HL-60 (cell line): ENCODE measurements at regions not wholly inside any gene's neighbourhood (a gene's known extent, or its start where the extent isn't known, plus 50 kb on each side); places are given as distances from the start of the nearest gene placed in this dataset.

Source experiments
- POLR2AphosphoS5 ChIP-seq: IDR thresholded peaks from 2 replicates; pipeline ENCODE4 v1.6.1; 2012; ENCODE audit warnings: low read depth
- TF ChIP-seq, protein P1 (sequence below): IDR thresholded peaks from one replicate; pipeline ENCODE4 v1.5.1; 2011; ENCODE audit warnings: low read length, control low read depth, inconsistent platforms; ENCODE audit not compliant: insufficient read depth

DNA sequence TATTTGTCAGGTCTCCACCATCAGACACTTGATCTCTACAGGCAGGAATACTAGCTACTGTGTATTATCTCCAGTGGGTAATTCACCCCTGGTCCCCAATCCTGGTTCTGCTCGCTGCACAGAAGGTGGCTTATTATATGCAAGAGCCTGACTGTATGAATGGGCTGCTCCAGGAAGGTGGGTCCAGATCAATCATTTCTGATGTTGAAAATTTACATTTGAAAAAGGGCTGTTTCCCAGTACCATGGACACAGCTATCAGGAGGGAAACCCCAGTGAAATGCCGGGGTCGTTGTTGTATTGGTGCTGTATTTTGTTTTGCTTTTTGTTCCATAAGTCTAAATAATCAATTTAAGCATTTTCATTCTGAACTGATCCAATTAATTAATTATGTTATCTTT, 367.6 kb downstream of the RND3 start:
- TF ChIP-seq, protein P1, sequence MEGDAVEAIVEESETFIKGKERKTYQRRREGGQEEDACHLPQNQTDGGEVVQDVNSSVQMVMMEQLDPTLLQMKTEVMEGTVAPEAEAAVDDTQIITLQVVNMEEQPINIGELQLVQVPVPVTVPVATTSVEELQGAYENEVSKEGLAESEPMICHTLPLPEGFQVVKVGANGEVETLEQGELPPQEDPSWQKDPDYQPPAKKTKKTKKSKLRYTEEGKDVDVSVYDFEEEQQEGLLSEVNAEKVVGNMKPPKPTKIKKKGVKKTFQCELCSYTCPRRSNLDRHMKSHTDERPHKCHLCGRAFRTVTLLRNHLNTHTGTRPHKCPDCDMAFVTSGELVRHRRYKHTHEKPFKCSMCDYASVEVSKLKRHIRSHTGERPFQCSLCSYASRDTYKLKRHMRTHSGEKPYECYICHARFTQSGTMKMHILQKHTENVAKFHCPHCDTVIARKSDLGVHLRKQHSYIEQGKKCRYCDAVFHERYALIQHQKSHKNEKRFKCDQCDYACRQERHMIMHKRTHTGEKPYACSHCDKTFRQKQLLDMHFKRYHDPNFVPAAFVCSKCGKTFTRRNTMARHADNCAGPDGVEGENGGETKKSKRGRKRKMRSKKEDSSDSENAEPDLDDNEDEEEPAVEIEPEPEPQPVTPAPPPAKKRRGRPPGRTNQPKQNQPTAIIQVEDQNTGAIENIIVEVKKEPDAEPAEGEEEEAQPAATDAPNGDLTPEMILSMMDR = no peak
- TF ChIP-seq POLR2AphosphoS5 = no peak
